HG03103 (cell line): ENCODE measurements at regions not wholly inside any gene's neighbourhood (a gene's known extent, or its start where the extent isn't known, plus 50 kb on each side); places are given as distances from the start of the nearest gene placed in this dataset.

ENCODE experiments used
- ATAC-seq: cut with Tn5 transposase; IDR thresholded peaks from one replicate; pipeline ENCODE4 v1.9.1; 2021; ENCODE audit warnings: low read depth; ENCODE audit not compliant: unreplicated experiment

DNA sequence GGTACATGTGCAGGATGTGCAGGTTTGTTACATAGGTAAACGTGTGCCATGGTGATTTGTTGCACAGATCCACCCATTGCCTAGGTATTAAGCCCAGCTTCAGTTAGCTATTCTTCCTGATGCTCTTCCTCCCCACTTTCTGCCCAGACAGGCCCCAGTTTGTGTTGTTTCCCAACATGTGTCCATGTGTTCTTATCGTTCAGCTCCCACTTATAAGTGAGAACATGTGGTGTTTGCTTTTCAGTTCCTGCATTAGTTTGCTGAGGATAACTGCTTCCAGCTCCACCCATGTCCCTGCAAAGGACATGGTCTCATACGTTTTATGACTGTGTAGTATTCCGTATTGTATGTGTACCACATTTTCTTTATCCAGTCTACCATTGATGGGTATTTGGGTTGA is 251.7 kb upstream of the NOVA1 start:
- no peak for ATAC-seq

- no peak for ATAC-seq
Observed at GRCh38 chr14:26851793-26852192, 254.0 kb upstream of the NOVA1 start.

DNA sequence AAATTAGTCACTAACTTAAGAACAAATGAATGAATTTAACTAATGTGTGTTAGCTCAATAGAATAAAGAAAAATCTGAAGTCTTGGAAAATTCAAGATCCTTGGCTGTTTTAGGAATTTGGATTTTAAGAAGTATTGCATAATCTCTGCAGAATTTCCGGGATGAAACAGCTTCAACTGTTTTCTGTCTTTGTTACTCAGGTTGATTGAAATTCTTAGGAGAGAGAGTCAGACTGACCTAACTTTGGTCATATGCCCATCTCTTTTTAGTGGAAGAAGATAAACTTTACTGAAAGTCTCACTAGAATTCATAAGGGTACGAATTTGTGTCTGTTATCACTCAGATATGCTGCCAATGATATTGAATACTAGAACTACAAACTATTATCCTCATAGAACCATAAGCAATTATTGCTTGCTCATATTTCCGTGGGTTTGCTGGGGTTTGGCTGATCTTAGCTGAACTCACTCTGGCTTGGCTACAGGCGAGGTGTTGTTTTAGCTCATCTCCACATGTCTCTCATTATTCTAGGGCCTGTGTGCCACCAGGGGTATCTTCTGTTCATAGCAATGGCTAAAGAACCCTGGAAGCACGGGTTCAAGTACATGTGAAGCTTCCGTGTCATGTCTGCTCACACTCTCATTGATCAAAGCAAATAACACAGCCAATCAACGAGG is 257.4 kb upstream of the NOVA1 start:
- no peak for ATAC-seq

GRCh38 chr14:26856876-26857518 is 259.2 kb upstream of the NOVA1 start:
- ATAC-seq: no peak

- no peak for ATAC-seq
Observed at GRCh38 chr14:26859483-26859882, 261.6 kb upstream of the NOVA1 start.

DNA sequence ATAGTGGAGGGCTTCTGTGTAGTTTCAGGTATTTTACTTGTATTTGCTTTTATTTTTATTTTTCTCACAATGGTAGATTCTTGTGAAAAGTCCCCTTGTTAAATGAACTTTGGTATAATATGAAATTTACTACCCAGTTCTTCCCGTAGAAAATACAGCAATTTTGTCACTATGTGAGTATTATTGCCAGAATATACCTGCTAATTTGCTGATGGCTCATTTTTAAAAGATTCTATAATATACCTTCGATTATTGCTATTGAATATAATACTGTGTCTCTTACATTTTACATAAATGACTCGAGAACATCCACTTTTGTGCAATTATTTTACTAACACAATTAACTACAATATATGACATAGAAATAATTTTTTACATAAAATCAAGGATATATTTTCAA is 262.3 kb upstream of the NOVA1 start:
- ATAC-seq: no peak

GRCh38 chr14:26863736-26864135 is 265.9 kb upstream of the NOVA1 start:
- ATAC-seq: no peak

DNA sequence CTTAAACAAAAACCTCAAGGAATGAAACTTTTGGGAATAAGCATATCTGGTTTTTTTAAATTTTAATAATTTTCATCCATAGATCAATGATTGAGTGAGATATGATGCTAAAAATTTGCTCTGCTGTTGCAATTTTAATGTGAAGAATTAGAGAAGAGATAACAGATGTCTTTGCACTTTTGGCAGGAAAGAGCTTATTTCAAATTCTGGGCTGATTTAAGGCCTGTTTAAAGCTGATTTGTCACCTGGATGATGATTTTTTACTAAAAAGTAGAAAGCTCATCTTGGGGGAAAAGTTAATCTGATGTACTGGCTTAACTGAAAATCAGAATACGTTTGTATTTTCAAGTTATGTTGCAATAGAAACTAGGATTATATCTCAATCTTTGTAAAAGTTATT is 268.9 kb upstream of the NOVA1 start:
- no peak for ATAC-seq

- ATAC-seq: no peak
Observed at GRCh38 chr14:26867171-26867757, 269.4 kb upstream of the NOVA1 start.

- no peak for ATAC-seq
Observed at GRCh38 chr14:26870096-26870495, 272.3 kb upstream of the NOVA1 start.

GRCh38 chr14:26870722-26871617 is 273.1 kb upstream of the NOVA1 start:
- no peak for ATAC-seq

DNA sequence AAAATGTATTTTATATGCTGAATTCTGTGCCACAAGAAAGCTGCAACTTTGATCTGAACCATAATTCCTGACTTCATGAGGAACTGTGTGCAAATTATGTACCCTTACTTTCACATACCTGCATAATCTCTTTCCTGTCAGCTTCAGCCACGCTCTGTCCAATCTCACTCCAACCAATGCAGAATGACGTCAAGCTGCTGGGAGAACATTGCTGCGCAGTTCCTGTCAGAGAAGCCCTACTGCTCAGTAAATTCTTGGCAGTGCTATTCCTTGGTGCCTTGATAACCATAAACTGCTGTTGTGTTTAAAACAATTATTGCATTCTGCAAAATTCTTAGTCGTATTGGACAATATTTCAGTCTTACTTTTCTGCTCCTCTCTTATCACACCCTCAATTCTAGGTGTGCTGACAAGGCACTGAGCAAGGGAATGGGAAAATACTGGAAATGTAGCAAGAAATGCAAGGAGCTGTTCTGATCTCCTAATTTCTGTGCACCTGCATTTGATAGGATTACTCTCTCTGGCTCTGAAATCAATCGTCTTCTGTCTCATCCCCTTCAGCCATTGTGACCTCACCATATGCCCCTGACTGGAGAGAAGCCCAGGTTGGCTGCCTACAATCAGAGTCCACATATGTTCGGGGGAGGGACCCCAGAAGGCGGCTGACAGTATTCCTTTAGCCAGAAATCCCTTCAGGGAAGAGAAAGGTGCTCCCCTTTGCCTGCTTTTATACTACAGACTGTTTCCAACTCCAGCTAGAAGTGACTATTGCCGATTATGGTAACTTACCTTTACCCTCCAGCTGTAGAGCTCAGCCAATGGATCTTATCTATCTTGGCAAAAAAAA is 274.9 kb upstream of the NOVA1 start:
- no peak for ATAC-seq

- ATAC-seq: no peak
Observed at GRCh38 chr14:26873362-26873960, 275.6 kb upstream of the NOVA1 start.

- no peak for ATAC-seq
Observed at GRCh38 chr14:26887847-26888246, 290.0 kb upstream of the NOVA1 start.

GRCh38 chr14:26888592-26888991 is 290.8 kb upstream of the NOVA1 start:
- no peak for ATAC-seq

GRCh38 chr14:26896447-26896846 is 298.6 kb upstream of the NOVA1 start:
- ATAC-seq: no peak

DNA sequence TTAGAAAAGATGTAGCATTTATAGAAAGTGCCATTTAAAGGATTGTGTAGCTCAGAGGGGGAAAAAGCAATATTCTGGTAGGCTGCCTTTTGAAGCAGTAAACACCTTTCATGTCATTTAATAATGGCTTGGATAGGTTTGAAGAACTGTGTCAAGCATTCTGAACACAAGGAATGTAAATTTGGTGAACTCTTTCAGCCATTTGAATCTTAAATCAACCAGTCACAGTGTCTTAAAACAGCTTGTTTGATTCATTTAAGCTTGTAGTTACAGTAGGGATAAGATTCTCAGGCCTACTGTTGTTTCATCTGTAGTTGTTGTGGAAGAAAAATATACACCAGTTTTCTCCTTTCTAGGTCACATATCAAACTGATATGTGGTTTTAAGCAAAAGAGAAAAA is 299.4 kb upstream of the NOVA1 start:
- no peak for ATAC-seq

DNA sequence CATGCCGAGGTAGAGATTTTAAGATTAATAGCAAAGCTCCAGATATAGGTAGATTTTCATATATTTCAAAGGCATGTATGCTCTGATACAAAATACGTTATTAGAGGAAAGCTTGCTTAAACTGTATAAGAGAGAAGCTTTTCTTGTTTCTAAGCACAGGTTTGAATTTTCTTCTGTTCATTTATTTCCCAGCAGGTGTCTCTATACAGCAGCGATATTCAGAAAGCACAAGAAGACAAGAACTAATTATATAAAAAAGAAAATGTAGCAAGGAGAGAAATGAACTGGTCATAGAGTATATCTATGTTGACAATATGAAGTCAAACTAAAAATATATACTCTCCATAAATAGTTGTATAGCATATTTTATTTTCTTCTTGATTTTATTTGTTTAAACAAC is 307.4 kb upstream of the NOVA1 start:
- no peak for ATAC-seq

DNA sequence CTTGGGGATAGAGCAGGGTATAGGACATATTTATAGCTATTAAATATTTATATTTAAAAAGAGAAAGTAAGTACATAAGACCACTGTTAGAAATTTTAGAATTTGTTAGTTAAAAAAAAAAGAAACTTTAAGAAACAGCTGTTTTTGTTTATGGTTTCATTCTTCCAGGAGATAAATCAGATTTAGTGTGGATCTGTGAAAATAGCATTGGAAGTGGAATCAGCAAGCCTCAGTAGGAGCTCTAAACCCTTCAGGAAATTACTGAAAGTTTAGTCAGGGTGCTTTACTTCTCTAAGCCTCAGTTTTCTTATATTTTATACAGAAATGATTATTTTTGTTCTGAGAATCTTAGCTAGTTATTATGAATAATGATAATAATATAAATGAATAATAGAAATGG is 316.0 kb upstream of the NOVA1 start:
- no peak for ATAC-seq

DNA sequence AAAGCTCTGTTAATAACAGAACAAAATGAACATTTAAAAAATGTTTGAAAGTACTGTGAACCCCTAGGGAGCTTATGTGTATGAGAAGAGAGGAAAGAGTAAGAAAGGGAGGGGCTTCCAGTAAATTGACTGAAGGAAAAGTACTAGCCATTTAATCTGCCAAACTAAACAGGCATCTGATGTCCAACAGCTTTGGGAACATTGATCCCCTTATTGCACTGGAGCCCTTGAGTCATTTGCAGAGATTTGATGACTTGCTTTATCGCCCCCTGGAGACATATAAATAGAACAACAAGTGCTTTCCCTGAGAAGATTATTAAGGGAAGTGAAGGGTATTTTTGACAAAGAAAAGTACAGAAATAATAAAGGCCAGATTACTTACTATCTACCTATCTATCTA is 319.3 kb upstream of the NOVA1 start:
- no peak for ATAC-seq
